Suprapubic skin (tissue), 3 donors: ENCODE measurements at regions not wholly inside any gene's neighbourhood (a gene's known extent, or its start where the extent isn't known, plus 50 kb on each side); places are given as distances from the start of the nearest gene placed in this dataset.

Experiments used
- CTCF ChIP-seq, 2 donors: fragments of 200-600 bp in 1 of 2; fragments of 450-650 bp in 1 of 2; sonication (generic) in 1 of 2; IDR thresholded peaks; one replicate each; pipeline ENCODE4 v1.5.1; 2016 to 2019; ENCODE audit warnings: antibody characterized with exemption in 2 of 2, mild to moderate bottlenecking in 1 of 2, moderate library complexity in 1 of 2
- POLR2A ChIP-seq, 2 donors: fragments of 450-650 bp; IDR thresholded peaks; one replicate each; pipeline ENCODE4 v1.6.1; 2017; ENCODE audit warnings: antibody characterized with exemption in 2 of 2, mild to moderate bottlenecking in 2 of 2, moderate library complexity in 2 of 2

GRCh38 chr3:31197941-31198340 is 303.5 kb upstream of the GADL1 start:
- TF ChIP-seq CTCF (IDR thresholded peaks at IDR 0.05) (no peak), POLR2A (IDR thresholded peaks at IDR 0.05) (no peak)
